ENCODE measurements at regions not wholly inside any gene's neighbourhood (a gene's known extent, or its start where the extent isn't known, plus 50 kb on each side); places are given as distances from the start of the nearest gene placed in this dataset.

DNA sequence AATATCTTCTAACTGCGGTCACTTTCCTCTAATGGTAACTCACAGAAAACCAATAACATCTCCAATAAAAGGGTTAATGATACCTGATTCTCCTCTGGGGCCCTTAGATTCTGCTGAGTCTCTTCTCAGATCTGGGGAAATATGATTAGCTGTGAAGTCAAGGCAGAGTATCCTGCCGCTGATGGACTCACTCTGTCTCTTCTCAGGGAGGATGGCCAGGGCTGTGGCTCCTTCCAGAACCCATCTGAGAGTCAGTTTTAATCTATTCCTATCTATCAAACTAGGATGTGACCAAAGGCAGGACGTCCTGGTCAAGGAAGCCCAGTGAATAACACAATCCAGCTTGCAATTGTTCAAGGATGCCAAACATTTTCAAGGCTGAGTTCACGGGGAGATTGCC lies 109.8 kb downstream of the SLC10A2 start:
- Mint-ChIP-seq H3K9me3 (no peaks in the 10 kb centered on the region), H3K36me3 (ENCODE audit: insufficient read depth in 2 of 2) (no peaks in the 10 kb centered on the region), H3K4me3 (no peak overlapping the region), H3K4me1 (ENCODE audit: low read depth) (no peaks in the 10 kb centered on the region), H3K27me3 (ENCODE audit: low read depth) (peaks cover 4% of the 10 kb centered on the region), H3K27ac (no peak overlapping the region)
- ATAC-seq (replicated peaks in 1 of 2), result no peak
- no peak for DNase-seq

GRCh38 chr13:102954350-102954749 lies 108.5 kb downstream of the ERCC5 start:
- H3K4me3 Mint-ChIP-seq, result no peak overlapping the region
- H3K9me3 Mint-ChIP-seq, result no peaks in the 10 kb centered on the region
- no peak overlapping the region for H3K27ac Mint-ChIP-seq
- no peak for DNase-seq
- H3K4me1 Mint-ChIP-seq (ENCODE audit: low read depth), result no peaks in the 10 kb centered on the region
- no peaks in the 10 kb centered on the region for H3K36me3 Mint-ChIP-seq (ENCODE audit: insufficient read depth in 2 of 2)
- no peak for ATAC-seq (replicated peaks in 1 of 2)
- H3K27me3 Mint-ChIP-seq (ENCODE audit: low read depth), result peaks cover 7% of the 10 kb centered on the region

GRCh38 chr13:102951808-102952207 lies 106.0 kb downstream of the ERCC5 start:
- no peak overlapping the region for H3K27ac Mint-ChIP-seq
- H3K4me3 Mint-ChIP-seq, result no peak overlapping the region
- H3K27me3 Mint-ChIP-seq (ENCODE audit: low read depth), result peaks cover 7% of the 10 kb centered on the region
- no peak for DNase-seq
- H3K4me1 Mint-ChIP-seq (ENCODE audit: low read depth), result no peaks in the 10 kb centered on the region
- no peaks in the 10 kb centered on the region for H3K36me3 Mint-ChIP-seq (ENCODE audit: insufficient read depth in 2 of 2)
- no peak for ATAC-seq (replicated peaks in 1 of 2)
- no peaks in the 10 kb centered on the region for H3K9me3 Mint-ChIP-seq

GRCh38 chr13:102947745-102948405 lies 102.0 kb downstream of the ERCC5 start:
- Mint-ChIP-seq H3K36me3 (ENCODE audit: insufficient read depth in 2 of 2) (no peaks in the 10 kb centered on the region), H3K27ac (no peak overlapping the region), H3K27me3 (ENCODE audit: low read depth) (peaks cover 7% of the 10 kb centered on the region), H3K9me3 (peaks cover 0 to 2% of the 10 kb centered on the region in 2 donors), H3K4me3 (no peak overlapping the region), H3K4me1 (ENCODE audit: low read depth) (no peaks in the 10 kb centered on the region)
- ATAC-seq (replicated peaks in 1 of 2) (no peak), DNase-seq (no peak)

GRCh38 chr13:102945886-102946285 lies 100.1 kb downstream of the ERCC5 start:
- Mint-ChIP-seq H3K9me3 (peaks cover 2 to 4% of the 10 kb centered on the region in 2 donors), H3K4me1 (ENCODE audit: low read depth) (no peaks in the 10 kb centered on the region), H3K4me3 (no peak overlapping the region), H3K36me3 (ENCODE audit: insufficient read depth in 2 of 2) (peaks cover 0 to 3% of the 10 kb centered on the region in 2 donors), H3K27ac (no peak overlapping the region), H3K27me3 (ENCODE audit: low read depth) (no peaks in the 10 kb centered on the region)
- ATAC-seq (replicated peaks in 1 of 2) (no peak), DNase-seq (no peak)

DNA sequence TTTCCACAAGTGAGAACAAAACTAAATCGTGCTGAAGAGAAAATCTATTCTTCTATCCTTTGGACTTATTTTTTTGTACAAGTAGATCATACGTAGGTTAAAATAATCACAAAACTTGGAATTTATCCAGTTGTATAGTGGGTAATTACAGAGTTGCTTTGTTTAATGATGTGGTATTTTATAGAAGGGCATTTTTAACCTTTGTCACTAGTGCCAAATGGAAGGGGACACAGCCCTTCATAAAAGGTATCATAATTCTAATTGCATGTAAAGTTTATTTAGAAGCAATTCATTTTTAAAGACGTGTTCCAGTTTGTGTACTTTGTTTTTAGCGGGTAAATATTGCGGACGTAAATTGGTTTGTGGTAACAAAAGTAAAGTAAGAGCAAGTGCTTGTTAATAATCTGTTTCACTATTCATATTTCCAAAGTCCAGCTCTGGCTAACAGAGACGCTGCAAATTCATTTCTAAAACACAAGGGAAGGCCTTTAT lies 99.5 kb downstream of the ERCC5 start:
- Mint-ChIP-seq H3K36me3 (ENCODE audit: insufficient read depth in 2 of 2) (peaks cover 0 to 3% of the 10 kb centered on the region in 2 donors), H3K9me3 (peaks cover 2 to 4% of the 10 kb centered on the region in 2 donors), H3K27ac (no peak overlapping the region), H3K27me3 (ENCODE audit: low read depth) (no peaks in the 10 kb centered on the region), H3K4me1 (ENCODE audit: low read depth) (no peaks in the 10 kb centered on the region), H3K4me3 (no peak overlapping the region)
- ATAC-seq (replicated peaks in 1 of 2), result no peak
- DNase-seq, result no peak

DNA sequence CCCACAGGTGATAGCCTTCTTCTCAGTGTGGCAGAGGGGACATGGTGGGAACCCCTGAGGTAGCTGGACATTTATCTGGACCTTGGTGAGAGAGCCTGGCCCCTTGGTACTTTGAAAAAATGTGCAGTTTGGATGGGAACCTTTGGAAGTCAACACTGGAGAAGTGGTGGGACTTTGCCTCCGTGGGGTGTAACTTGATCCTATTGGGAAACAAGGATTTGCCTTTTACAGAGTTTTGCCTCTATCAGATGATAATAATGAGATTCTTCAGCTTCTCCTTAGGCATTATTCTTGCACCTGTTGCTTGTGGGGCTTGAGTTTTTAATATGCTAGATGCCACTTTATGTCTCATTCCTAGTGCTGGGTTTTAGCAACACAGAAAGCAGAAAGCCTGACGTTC lies 99.0 kb downstream of the ERCC5 start:
- no peak overlapping the region for H3K27ac Mint-ChIP-seq
- no peaks in the 10 kb centered on the region for H3K4me1 Mint-ChIP-seq (ENCODE audit: low read depth)
- H3K4me3 Mint-ChIP-seq, result no peak overlapping the region
- no peaks in the 10 kb centered on the region for H3K27me3 Mint-ChIP-seq (ENCODE audit: low read depth)
- DNase-seq (no peak), ATAC-seq (replicated peaks in 1 of 2) (no peak)
- H3K9me3 Mint-ChIP-seq, result peaks cover 2 to 6% of the 10 kb centered on the region in 2 donors
- peaks cover 0 to 6% of the 10 kb centered on the region in 2 donors for H3K36me3 Mint-ChIP-seq (ENCODE audit: insufficient read depth in 2 of 2)

DNA sequence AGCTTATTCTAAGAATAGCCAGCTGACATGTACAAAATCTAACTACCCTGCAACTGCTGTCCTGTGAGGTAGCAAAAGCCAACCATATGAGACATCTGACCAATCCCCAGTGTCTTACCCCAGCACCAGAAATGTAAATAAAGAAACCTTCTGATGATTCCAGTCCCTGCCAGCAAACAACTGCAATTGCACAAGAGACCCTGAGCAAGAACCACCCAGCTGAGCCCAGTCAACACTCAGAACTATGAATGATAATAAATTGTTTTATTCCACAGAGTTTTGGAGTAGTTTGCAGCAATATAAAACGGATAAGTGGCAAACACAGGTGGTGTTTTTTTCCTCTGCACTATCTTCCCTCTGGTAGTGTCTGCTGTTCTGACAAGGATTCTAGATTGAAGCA lies 94.9 kb downstream of the ERCC5 start:
- H3K27ac Mint-ChIP-seq, result no peak overlapping the region
- H3K36me3 Mint-ChIP-seq (ENCODE audit: insufficient read depth in 2 of 2), result peaks cover 0 to 6% of the 10 kb centered on the region in 2 donors
- ATAC-seq (replicated peaks in 1 of 2) (no peak), DNase-seq (no peak)
- H3K4me3 Mint-ChIP-seq, result no peak overlapping the region
- peaks cover 2 to 6% of the 10 kb centered on the region in 2 donors for H3K9me3 Mint-ChIP-seq
- no peaks in the 10 kb centered on the region for H3K4me1 Mint-ChIP-seq (ENCODE audit: low read depth)
- H3K27me3 Mint-ChIP-seq (ENCODE audit: low read depth), result no peaks in the 10 kb centered on the region

GRCh38 chr13:102940143-102940542 lies 94.3 kb downstream of the ERCC5 start:
- H3K36me3 Mint-ChIP-seq (ENCODE audit: insufficient read depth in 2 of 2), result peaks cover 0 to 6% of the 10 kb centered on the region in 2 donors
- no peak for DNase-seq
- peaks cover 2 to 6% of the 10 kb centered on the region in 2 donors for H3K9me3 Mint-ChIP-seq
- H3K27ac Mint-ChIP-seq, result no peak overlapping the region
- no peaks in the 10 kb centered on the region for H3K4me1 Mint-ChIP-seq (ENCODE audit: low read depth)
- no peak overlapping the region for H3K4me3 Mint-ChIP-seq
- ATAC-seq (replicated peaks in 1 of 2), result no peak
- no peaks in the 10 kb centered on the region for H3K27me3 Mint-ChIP-seq (ENCODE audit: low read depth)

- peaks cover 11% of the 10 kb centered on the region for H3K27me3 Mint-ChIP-seq (ENCODE audit: low read depth)
- no peaks in the 10 kb centered on the region for H3K4me1 Mint-ChIP-seq (ENCODE audit: low read depth)
- DNase-seq, result no peak
- no peak for ATAC-seq (replicated peaks in 1 of 2)
- no peak overlapping the region for H3K27ac Mint-ChIP-seq
- peaks cover 0 to 2% of the 10 kb centered on the region in 2 donors for H3K9me3 Mint-ChIP-seq
- H3K36me3 Mint-ChIP-seq (ENCODE audit: insufficient read depth in 2 of 2), result peaks cover 0 to 3% of the 10 kb centered on the region in 2 donors
- no peak overlapping the region for H3K4me3 Mint-ChIP-seq
These were observed 90.1 kb downstream of the ERCC5 start for GRCh38 chr13:102935896-102936321.

GRCh38 chr13:102933523-102933922 lies 87.7 kb downstream of the ERCC5 start:
- Mint-ChIP-seq H3K9me3 (no peaks in the 10 kb centered on the region), H3K36me3 (ENCODE audit: insufficient read depth in 2 of 2) (no peaks in the 10 kb centered on the region), H3K4me1 (ENCODE audit: low read depth) (no peaks in the 10 kb centered on the region), H3K27ac (no peak overlapping the region), H3K4me3 (no peak overlapping the region), H3K27me3 (ENCODE audit: low read depth) (peaks cover 21% of the 10 kb centered on the region)
- ATAC-seq (replicated peaks in 1 of 2), result no peak
- no peak for DNase-seq

DNA sequence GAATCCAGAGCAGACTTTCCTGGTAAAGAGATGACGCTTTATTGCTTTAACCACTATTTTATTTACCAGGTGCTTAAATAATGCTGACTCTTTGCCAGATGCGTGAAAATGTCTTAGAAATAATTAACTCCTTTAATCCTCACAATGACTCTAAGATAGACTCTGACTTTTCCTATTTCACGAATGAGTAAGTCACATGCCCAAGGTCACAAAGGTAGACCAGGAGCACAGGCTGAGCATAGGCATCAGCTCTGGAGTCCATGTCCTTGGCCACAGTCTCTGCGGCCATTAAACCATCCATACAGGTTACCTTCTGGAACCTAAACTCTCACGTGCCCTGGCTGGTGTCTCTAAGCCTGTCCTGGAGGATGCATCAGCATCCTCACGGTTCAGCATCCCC lies 87.3 kb downstream of the ERCC5 start:
- H3K27ac Mint-ChIP-seq, result no peak overlapping the region
- H3K4me3 Mint-ChIP-seq, result no peak overlapping the region
- H3K4me1 Mint-ChIP-seq (ENCODE audit: low read depth), result no peaks in the 10 kb centered on the region
- H3K9me3 Mint-ChIP-seq, result no peaks in the 10 kb centered on the region
- ATAC-seq (replicated peaks in 1 of 2) (no peak), DNase-seq (no peak)
- no peaks in the 10 kb centered on the region for H3K36me3 Mint-ChIP-seq (ENCODE audit: insufficient read depth in 2 of 2)
- peaks cover 21% of the 10 kb centered on the region for H3K27me3 Mint-ChIP-seq (ENCODE audit: low read depth)

DNA sequence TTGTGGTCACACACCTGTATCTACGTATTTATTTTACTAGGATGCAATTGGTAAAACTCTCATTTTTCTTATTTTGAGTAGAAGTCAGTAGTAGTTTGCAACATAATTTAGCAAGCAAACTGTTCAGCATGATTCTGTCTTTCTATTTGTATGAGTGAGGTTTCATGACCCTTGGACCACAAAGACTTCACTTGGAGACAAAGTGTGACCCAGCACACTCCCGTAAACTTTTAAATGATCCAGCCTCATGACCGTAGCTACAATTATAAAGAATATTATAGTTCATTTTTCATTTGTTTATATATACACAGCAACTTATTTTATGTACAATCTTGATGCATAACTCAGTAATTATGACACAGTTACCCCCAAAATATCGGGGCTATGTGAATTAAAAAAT lies 86.5 kb downstream of the ERCC5 start:
- no peaks in the 10 kb centered on the region for H3K4me1 Mint-ChIP-seq (ENCODE audit: low read depth)
- H3K27me3 Mint-ChIP-seq (ENCODE audit: low read depth), result peaks cover 29% of the 10 kb centered on the region
- peaks cover 0 to 3% of the 10 kb centered on the region in 2 donors for H3K36me3 Mint-ChIP-seq (ENCODE audit: insufficient read depth in 2 of 2)
- no peak for DNase-seq
- H3K9me3 Mint-ChIP-seq, result peaks cover 0 to 3% of the 10 kb centered on the region in 2 donors
- no peak for ATAC-seq (replicated peaks in 1 of 2)
- no peak overlapping the region for H3K4me3 Mint-ChIP-seq
- no peak overlapping the region for H3K27ac Mint-ChIP-seq

DNA sequence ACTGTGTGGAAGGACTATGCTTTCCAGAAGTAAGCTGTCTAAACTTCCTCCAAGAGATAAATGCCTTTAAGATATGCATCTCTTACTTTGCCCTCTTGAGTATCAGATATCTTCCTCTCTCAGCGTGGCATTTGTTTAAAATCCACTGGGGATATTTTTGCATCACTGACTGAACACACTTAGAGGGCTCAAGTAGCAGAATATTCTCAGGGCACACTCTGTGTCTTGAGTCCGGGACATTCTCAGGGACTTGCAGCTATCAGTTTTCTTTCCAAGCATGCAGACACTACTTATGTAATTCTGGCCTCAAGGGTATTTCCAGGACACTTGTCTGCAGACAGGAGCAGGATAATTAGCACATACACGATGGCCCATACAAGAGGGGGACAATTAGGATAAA lies 84.7 kb downstream of the ERCC5 start:
- H3K27me3 Mint-ChIP-seq (ENCODE audit: low read depth), result peaks cover 35% of the 10 kb centered on the region
- peaks cover 5 to 7% of the 10 kb centered on the region in 2 donors for H3K9me3 Mint-ChIP-seq
- H3K4me1 Mint-ChIP-seq (ENCODE audit: low read depth), result no peaks in the 10 kb centered on the region
- H3K36me3 Mint-ChIP-seq (ENCODE audit: insufficient read depth in 2 of 2), result peaks cover 0 to 6% of the 10 kb centered on the region in 2 donors
- no peak overlapping the region for H3K4me3 Mint-ChIP-seq
- DNase-seq (no peak), ATAC-seq (replicated peaks in 1 of 2) (no peak)
- no peak overlapping the region for H3K27ac Mint-ChIP-seq

Data from activated T-cell treated with anti-CD3 and anti-CD28 coated beads, Interleukin-2, amount 50 U/mL, for 72 hours (primary cell).